GM18519 (cell line): ENCODE measurements at regions not wholly inside any gene's neighbourhood (a gene's known extent, or its start where the extent isn't known, plus 50 kb on each side); places are given as distances from the start of the nearest gene placed in this dataset.

Experiments
- ATAC-seq: cut with Tn5 transposase; IDR thresholded peaks from one replicate; pipeline ENCODE4 v1.9.1; 2021; ENCODE audit warnings: mild to moderate bottlenecking, moderate library complexity; ENCODE audit not compliant: unreplicated experiment, low FRiP score

DNA sequence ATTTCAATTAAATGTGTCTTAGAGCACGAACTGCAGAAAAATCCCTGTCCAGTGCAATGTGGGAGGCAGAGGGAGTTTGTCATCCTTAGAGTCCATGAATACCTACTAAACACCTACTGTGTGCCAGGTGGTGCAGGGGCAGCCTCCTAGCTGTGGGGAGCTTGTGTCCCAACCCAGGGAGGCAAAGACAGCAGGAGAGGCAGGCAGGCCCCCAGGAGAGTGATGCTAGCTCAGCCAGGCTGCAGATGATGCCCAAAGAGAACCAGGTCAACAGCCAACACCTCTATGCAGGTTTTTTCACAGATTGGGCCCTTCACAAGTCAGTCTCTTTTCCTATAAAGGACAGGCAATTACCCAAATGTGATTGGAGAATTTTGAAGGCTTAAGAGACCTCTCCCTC is 108.2 kb upstream of the UQCRFS1 start:
- no peak for ATAC-seq

- no peak for ATAC-seq
Measured at GRCh38 chr19:29323021-29323430, 110.1 kb upstream of the UQCRFS1 start.

DNA sequence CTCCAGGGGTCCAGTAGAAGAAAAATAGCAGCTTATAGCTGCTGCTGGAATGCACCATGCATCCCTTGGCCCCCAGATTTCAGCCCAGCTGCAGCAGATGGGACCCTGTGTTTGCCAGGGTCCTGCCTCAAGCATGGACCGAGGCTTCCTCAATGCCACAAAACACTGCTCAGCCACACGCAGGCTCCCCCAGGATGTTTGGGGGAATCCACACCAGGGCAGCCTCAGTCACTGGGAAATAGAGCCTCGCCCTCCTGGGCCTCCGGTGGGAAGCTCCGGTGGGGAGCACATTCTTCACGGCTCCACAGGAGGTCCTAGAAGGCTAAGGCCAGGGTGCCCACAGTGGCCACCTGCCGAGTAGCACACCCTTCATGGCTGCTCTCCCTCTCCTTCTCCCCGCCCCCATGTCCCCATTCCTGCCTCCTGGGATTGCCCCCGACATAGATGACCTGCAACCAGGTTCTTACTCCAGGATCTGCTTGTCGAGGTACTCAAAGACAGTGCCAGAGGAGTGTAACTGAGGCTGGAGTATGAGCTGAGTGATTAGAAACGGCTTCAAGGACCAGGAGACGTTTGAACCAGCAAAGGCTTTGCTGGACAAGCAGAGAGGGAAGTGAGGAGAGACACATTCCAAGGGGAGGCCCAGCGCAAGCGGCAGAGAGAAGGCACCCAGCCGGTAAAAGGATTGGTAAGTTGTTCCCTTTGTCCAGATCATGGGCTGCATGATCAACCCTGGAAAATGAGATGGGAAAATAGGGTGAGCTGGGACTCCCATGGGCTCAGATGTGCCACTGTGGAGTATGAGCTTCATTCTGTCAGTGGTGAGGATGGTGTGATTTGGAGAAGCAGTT is 110.7 kb upstream of the UQCRFS1 start:
- ATAC-seq, result no peak

DNA sequence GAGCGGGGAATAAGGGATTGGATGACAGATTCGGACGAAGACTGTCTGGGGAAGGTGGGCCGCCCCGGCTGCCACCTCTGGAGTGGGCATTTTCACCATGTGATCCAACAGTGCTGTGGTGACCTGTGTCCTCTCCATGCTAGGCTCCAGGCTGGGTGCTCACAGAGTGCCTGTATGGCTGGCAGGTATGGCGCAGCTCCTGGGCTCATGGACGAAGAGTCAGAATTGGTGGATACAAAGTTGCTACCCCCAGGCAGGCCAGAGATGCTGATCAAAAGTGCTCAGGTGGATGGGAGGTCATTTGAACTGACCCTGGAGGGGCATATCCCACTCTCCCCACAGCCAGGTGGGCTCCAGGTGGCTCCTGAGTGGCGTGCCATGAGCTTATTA is 111.3 kb upstream of the UQCRFS1 start:
- no peak for ATAC-seq

GRCh38 chr19:29324717-29325116 is 111.8 kb upstream of the UQCRFS1 start:
- ATAC-seq, result no peak

- no peak for ATAC-seq
Measured at GRCh38 chr19:29325241-29325975, 112.5 kb upstream of the UQCRFS1 start.

DNA sequence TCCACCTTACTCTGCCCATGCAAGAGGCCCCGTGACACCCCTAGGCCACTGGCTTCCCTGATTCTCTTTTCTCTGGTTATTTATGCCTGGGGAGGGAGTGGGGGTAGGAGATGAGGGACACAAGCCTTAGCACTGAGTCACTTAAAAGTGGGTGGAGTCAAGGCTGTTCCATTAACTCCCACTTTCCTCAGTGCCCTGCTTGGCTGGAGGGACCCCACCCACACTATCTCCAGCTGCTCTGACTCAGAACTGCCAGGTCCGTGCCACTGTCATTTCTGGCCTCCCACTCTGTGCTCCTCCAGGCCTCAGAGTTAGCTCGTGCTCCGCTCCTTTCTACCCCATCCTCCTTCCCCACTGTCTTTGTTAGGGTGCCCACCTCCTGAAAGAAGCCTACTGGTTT is 113.4 kb upstream of the UQCRFS1 start:
- ATAC-seq, result no peak

DNA sequence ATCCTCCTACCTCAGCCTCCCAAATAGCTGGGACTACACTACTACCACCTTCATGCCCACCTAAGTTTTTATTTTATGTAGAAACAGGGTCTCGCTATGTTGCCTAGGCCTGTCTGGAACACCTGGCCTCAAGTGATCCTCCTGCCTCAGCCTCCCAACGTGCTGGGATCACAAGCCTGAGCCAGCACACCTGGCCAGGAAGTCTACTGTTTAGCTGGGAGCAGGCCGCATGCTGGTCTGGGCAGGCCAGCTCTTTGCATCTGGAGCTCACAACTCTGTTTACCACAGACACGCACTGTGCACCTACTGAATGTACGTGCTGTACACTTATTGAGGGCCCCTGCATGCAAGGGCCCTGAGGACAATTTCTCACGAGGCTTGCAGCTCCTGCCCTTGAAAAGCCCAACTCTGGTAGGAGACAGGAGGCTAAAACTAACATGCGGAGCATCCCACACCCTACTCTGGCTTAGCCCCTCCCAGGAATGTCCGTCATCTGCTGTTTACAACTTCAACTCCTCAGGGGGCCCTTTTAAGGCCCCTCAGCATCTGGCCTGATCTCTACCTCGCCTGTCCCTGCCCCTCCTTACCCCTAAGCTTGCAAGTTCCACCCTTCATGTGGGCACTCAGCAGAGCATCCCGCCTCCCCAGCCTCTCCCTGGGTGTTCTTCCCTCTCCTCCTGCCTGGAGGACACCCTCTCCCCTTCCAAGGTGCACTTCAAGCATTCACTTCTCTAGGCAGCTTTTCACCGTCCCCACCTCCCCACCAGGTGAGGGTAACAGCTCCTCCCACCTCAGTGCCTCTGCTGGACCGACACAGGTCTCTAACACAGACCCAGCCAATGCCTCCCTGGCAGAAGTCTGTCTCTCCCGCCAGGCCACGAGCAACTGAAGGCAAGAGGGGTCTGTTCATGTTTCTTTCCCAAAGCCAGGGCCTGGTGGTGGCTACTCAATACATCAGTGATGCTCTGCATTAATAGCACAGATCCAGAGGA is 114.2 kb upstream of the UQCRFS1 start:
- no peak for ATAC-seq

GRCh38 chr19:29328586-29328985 is 115.6 kb upstream of the UQCRFS1 start:
- ATAC-seq, result no peak

DNA sequence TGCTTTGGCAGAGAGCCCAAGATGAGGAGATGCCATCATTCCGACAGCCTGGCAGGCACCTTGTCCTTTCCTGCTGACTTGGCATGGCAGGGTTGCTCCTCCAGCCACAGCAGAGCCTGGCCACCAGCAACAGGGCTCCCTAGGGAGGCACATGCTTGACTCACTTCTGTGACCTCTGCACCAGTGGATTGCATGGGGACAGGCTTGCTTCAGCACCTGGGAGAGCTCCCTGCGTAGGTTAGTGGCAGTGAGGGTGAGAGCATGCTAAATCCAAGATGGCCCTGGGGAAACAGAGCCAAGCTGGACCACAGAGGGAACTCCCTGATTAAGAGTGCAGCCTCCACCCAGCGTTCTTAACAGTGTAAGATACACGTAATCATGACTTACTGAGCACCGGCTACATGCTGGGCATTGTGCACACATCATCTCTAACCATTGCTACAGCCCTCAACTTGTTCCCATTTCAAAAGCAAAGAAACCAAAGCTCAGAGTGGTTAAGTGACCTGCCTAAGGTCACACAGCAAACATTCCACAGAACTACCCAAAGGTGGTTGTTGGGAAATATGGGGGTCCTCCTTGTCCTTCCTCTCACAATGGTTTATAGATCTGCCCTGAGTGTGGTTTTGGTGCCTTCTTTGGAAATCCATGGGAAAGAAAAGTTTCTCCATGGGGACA is 116.6 kb upstream of the UQCRFS1 start:
- ATAC-seq, result no peak

DNA sequence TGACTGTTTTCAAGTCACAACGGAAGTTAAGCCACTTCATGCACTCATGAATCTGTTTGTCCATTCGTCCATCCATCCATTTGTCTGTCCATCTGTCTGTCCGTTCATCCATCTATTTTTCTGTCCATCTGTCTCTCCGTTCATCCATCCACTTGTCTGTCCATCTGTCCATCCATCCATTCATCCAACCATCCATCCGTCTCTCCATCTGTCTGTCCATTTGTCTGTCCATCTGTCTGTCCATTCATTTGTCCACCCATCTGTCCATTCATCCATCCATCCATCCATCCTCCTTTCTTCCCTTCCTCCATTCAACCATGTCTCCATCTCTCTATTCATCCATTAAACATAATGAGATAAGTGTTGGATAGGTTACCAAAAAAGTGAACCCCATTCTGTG is 123.5 kb upstream of the UQCRFS1 start:
- no peak for ATAC-seq

- ATAC-seq, result no peak
Measured at GRCh38 chr19:29337029-29337428, 124.1 kb upstream of the UQCRFS1 start.

- no peak for ATAC-seq
Measured at GRCh38 chr19:29338480-29338879, 125.5 kb upstream of the UQCRFS1 start.

DNA sequence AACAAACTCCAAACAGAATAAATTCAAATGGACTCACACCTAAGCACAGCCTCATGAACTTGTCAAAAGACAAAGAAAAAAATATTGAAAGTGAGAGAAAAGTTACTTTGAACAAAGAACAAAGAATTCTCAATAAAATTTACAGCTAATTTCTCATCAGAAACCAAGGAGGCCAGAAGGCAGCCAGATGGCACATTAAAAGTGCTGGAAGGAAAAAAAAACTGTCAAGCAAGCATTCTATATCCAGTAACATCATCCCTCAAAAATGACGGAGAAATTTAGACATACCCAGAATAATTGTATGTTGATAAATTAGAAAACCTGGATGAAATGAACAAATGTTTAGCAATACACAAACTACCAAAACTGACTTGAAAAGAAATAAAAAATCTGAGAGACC is 129.8 kb upstream of the UQCRFS1 start:
- ATAC-seq, result no peak

DNA sequence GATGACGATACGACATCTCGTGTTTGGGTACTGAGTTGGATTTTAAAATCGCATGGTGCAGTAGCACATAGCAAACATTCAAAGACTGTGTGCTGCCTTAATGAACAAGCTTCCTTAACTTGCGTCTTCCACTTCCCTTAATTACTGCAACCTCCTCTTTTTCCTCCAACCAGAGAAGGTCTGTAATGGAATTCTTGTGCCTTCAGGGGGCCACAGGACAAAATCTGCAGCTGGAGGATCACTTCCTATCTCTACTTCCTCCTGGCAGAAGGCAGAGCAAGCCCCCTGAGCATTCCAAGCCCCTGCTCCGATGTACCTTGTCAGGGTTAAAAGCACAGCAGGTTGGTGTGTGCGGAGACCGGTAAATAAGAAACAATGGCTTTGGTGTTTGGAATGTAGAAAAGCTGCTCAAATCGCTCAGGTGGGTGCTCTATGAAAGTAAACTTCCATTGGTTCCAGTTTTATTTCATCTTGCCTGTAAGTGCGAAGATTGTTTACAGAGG is 151.3 kb upstream of the UQCRFS1 start:
- ATAC-seq, result no peak

DNA sequence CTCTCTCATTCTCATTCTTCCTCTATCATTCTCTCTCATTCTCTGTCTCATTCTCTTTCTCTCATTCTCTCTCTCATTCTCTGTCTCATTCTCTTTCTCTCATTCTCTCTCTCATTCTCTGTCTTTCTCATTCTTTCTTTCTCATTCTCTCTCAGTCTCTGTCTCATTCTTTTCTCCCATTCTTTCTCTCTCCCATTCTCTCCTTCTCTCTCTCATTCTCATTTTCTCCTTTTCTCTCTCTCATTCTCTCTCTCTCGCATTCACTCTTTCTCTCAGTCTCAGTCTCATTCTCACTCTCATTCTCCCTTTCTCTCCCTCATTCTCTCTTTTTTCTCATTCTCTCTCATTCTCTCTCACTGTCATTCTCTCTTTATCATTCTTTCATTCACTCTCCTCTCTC is 152.0 kb upstream of the UQCRFS1 start:
- ATAC-seq, result no peak

GRCh38 chr19:29365836-29366417 is 153.0 kb upstream of the UQCRFS1 start:
- ATAC-seq, result no peak

GRCh38 chr19:29366757-29367156 is 153.8 kb upstream of the UQCRFS1 start:
- ATAC-seq, result no peak

DNA sequence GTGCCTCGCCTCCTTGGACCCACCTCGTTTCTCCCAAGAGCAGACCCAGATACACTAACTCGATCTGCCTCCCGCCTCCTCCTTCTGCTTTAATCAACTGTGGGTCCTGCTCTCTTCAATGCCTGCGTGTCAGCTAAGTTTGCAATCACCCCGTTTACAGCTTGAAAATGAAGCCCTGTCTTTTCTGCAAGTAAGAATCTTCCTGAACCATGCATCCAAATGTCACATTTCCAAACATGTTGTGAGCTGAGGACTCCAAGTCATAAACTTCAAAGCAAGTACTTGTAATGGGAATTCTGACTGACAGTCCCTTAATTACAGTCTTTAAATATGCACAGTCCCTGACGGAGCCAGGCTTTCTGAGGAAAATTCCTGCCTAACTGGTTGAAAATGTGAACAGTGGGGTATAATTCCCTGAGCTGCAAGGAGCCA is 154.9 kb upstream of the UQCRFS1 start:
- no peak for ATAC-seq

- ATAC-seq, result no peak
Measured at GRCh38 chr19:29370276-29370675, 155.5 kb upstream of the VSTM2B start.
